ENCODE measurements at regions not wholly inside any gene's neighbourhood (a gene's known extent, or its start where the extent isn't known, plus 50 kb on each side); places are given as distances from the start of the nearest gene placed in this dataset.

- TF ChIP-seq, protein P1, sequence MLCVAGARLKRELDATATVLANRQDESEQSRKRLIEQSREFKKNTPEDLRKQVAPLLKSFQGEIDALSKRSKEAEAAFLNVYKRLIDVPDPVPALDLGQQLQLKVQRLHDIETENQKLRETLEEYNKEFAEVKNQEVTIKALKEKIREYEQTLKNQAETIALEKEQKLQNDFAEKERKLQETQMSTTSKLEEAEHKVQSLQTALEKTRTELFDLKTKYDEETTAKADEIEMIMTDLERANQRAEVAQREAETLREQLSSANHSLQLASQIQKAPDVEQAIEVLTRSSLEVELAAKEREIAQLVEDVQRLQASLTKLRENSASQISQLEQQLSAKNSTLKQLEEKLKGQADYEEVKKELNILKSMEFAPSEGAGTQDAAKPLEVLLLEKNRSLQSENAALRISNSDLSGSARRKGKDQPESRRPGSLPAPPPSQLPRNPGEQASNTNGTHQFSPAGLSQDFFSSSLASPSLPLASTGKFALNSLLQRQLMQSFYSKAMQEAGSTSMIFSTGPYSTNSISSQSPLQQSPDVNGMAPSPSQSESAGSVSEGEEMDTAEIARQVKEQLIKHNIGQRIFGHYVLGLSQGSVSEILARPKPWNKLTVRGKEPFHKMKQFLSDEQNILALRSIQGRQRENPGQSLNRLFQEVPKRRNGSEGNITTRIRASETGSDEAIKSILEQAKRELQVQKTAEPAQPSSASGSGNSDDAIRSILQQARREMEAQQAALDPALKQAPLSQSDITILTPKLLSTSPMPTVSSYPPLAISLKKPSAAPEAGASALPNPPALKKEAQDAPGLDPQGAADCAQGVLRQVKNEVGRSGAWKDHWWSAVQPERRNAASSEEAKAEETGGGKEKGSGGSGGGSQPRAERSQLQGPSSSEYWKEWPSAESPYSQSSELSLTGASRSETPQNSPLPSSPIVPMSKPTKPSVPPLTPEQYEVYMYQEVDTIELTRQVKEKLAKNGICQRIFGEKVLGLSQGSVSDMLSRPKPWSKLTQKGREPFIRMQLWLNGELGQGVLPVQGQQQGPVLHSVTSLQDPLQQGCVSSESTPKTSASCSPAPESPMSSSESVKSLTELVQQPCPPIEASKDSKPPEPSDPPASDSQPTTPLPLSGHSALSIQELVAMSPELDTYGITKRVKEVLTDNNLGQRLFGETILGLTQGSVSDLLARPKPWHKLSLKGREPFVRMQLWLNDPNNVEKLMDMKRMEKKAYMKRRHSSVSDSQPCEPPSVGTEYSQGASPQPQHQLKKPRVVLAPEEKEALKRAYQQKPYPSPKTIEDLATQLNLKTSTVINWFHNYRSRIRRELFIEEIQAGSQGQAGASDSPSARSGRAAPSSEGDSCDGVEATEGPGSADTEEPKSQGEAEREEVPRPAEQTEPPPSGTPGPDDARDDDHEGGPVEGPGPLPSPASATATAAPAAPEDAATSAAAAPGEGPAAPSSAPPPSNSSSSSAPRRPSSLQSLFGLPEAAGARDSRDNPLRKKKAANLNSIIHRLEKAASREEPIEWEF (CRISPR knock-in tag; IDR thresholded peaks at IDR 0.05): no peak
- TF ChIP-seq CEBPG (CRISPR knock-in tag; IDR thresholded peaks at IDR 0.05): no peak
- TF ChIP-seq CEBPG (tag; conservative IDR thresholded peaks at IDR 0.05 in 1 of 2, IDR thresholded peaks at IDR 0.05 in 1 of 2): no peak
- TF ChIP-seq ERF (CRISPR knock-in tag; IDR thresholded peaks at IDR 0.05): no peak
Measured at GRCh38 chr5:147961208-147961749, 54.9 kb upstream of the C5orf46 start (continued).

DNA sequence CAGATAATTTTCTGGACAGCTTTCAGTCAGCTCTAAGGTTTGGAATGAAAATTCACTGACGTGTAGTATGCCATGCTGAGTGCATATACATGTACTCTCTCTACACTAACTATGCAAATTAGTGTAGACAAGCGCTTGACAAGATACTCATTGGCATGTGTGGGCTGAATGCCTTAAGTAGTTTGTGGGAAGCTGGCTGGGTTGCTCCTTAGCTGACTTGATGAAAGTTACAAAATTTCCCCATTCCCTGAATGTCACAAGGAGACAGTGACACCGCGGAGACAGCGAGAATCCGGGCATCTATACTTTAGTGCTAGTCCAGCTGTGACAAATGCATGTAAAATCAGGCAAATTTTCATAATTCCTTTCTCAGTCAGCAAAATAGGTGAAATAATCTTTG is 51.6 kb upstream of the C5orf46 start:
- FAIRE-seq (no peak), DNase-seq (ENCODE audit: extremely low read depth in 1 of 4, low spot score in 3 of 4) (no peak), ATAC-seq (no peak)
- Histone ChIP-seq H3K27me3 (ENCODE audit: control insufficient read depth in 2 of 2, insufficient read depth in 2 of 2, low read length in 2 of 2) (no peaks in the 10 kb centered on the region), H4K20me1 (replicated peaks; ENCODE audit: control insufficient read depth, insufficient read depth, low read length) (no peaks in the 10 kb centered on the region), H3K27ac (ENCODE audit: extremely low read depth, low read depth, low read length) (no peak overlapping the region), H3K36me3 (ENCODE audit: control insufficient read depth, insufficient read depth, low read length) (no peaks in the 10 kb centered on the region), H3K4me3 (no peak overlapping the region), H3K4me1 (replicated peaks in 1 of 2; ENCODE audit: control insufficient read depth in 2 of 2, insufficient read depth in 2 of 2, low read length in 2 of 2) (no peaks in the 10 kb centered on the region), H3K4me2 (ENCODE audit: insufficient read depth, low read length) (no peak overlapping the region), H3K9me3 (replicated peaks; ENCODE audit: control insufficient read depth, insufficient read depth, low read depth, low read length) (no peaks in the 10 kb centered on the region), H3K9ac (ENCODE audit: insufficient read depth in 1 of 2, low read depth in 2 of 2, low read length in 2 of 2) (no peak overlapping the region), H3K9me1 (ENCODE audit: control insufficient read depth, insufficient read depth, low read length) (no peaks in the 10 kb centered on the region), H3K79me2 (ENCODE audit: control insufficient read depth, insufficient read depth, low read length) (no peaks in the 10 kb centered on the region), H2AFZ (ENCODE audit: low read depth, low read length) (no peak overlapping the region)
- intact Hi-C loops (cut with micrococcal nuclease): no loop called here
- CTCF ChIA-PET (ENCODE audit: low intra/inter-chr PET ratio): no interaction called here
- BruUV-seq (replicated peaks): no TSS peak
- WGBS (ENCODE audit: insufficient coverage, low coverage, missing lambda C conversion rate): 24% methylated on average over 6 of the region's 6 CpGs
- in situ Hi-C loops (cut with MboI): loop anchor here (25.0 kb wide), 1 partner anchor 754 kb away; no protein-coding TSS in a partner anchor
- POLR2A ChIA-PET: interaction anchor here (0.7 kb wide), 1 partner anchor 8 kb away, joined by 3 read pairs; no protein-coding TSS in a partner anchor
- TF ChIP-seq NR2C1 (IDR thresholded peaks at IDR 0.05): no peak
- no peak for TF ChIP-seq NR2C1 (tag; IDR thresholded peaks at IDR 0.05)
- TF ChIP-seq TRIM28 (IDR thresholded peaks at IDR 0.05): no peak
- no peak for TF ChIP-seq ZNF174 (CRISPR knock-in tag; IDR thresholded peaks at IDR 0.05)
- TF ChIP-seq TEAD4 (IDR thresholded peaks at IDR 0.05; ENCODE audit: low read length): no peak
- TF ChIP-seq TEAD4 (CRISPR knock-in tag; IDR thresholded peaks at IDR 0.05; ENCODE audit: borderline replicate concordance): no peak
- no peak for TF ChIP-seq DDX20 (tag; IDR thresholded peaks at IDR 0.05; ENCODE audit: low read depth)
- TF ChIP-seq NCOR1 (IDR thresholded peaks at IDR 0.05): no peak
- TF ChIP-seq KAT2B (IDR thresholded peaks at IDR 0.05; ENCODE audit: low read depth, low read length): no peak
- TF ChIP-seq XRCC5 (IDR thresholded peaks at IDR 0.05; ENCODE audit: low read depth, low read length): no peak
- TF ChIP-seq, protein P2, sequence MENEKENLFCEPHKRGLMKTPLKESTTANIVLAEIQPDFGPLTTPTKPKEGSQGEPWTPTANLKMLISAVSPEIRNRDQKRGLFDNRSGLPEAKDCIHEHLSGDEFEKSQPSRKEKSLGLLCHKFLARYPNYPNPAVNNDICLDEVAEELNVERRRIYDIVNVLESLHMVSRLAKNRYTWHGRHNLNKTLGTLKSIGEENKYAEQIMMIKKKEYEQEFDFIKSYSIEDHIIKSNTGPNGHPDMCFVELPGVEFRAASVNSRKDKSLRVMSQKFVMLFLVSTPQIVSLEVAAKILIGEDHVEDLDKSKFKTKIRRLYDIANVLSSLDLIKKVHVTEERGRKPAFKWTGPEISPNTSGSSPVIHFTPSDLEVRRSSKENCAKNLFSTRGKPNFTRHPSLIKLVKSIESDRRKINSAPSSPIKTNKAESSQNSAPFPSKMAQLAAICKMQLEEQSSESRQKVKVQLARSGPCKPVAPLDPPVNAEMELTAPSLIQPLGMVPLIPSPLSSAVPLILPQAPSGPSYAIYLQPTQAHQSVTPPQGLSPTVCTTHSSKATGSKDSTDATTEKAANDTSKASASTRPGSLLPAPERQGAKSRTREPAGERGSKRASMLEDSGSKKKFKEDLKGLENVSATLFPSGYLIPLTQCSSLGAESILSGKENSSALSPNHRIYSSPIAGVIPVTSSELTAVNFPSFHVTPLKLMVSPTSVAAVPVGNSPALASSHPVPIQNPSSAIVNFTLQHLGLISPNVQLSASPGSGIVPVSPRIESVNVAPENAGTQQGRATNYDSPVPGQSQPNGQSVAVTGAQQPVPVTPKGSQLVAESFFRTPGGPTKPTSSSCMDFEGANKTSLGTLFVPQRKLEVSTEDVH (IDR thresholded peaks at IDR 0.05; ENCODE audit: low read depth, partially characterized antibody): no peak
- no peak for TF ChIP-seq HEY1 (CRISPR knock-in tag; IDR thresholded peaks at IDR 0.05; ENCODE audit: borderline replicate concordance)

Data from K562 (cell line).